Spleen (tissue), 7 donors: ENCODE measurements at regions not wholly inside any gene's neighbourhood (a gene's known extent, or its start where the extent isn't known, plus 50 kb on each side); places are given as distances from the start of the nearest gene placed in this dataset.

Experiments
- CTCF ChIP-seq, 11 experiments: fragments of 200-600 bp in 7 of 11; fragments of 450-650 bp in 4 of 11; sonication (generic) in 4 of 11; IDR thresholded peaks in 8 of 11; conservative IDR thresholded peaks in 3 of 11; 1 replicate in 7 of 11; 2 replicates in 4 of 11; pipeline versions ENCODE4 v1.4.0 to v1.8.0; 2016 to 2021; ENCODE audit warnings: antibody characterized with exemption in 11 of 11, inconsistent platforms in 4 of 11, mild to moderate bottlenecking in 1 of 11
- POLR2A ChIP-seq, 3 donors: fragments of 450-650 bp; IDR thresholded peaks; one replicate each; pipeline ENCODE4 v1.5.1; 2017; ENCODE audit warnings: antibody characterized with exemption in 3 of 3, mild to moderate bottlenecking in 1 of 3
- POLR2AphosphoS5 ChIP-seq, 3 donors: sonication (generic); formaldehyde crosslinking; IDR thresholded peaks; one replicate each; pipeline ENCODE4 v1.5.1; 2017; ENCODE audit warnings: antibody characterized with exemption in 3 of 3
- donor health status: DM: no; HTN: no; CAD: no; lungs with moderate emphysema.
- donor health status: DM: no; HTN: no; CAD: no.
- donor health status: DM: no; HTN: no; CAD: no.

- TF ChIP-seq POLR2AphosphoS5 (IDR thresholded peaks at IDR 0.05) (no peak), CTCF (IDR thresholded peaks at IDR 0.05 in 8 of 11, conservative IDR thresholded peaks at IDR 0.05 in 3 of 11) (no peak), POLR2A (IDR thresholded peaks at IDR 0.05) (no peak)
These were observed 99.7 kb upstream of the CTDP1 start for GRCh38 chr18:79579807-79580497.
